T-helper 17 cell (primary cell): ENCODE measurements at regions not wholly inside any gene's neighbourhood (a gene's known extent, or its start where the extent isn't known, plus 50 kb on each side); places are given as distances from the start of the nearest gene placed in this dataset.
"Not testable (repeated sequence)": the region's sequence is repeated elsewhere in the genome, so short reads cannot be mapped to it uniquely, and the experiment has no call there.

Source experiments
- ATAC-seq: fragments of 150-1000 bp; cut with Tn5 transposase; 2 replicates; pipeline ENCODE4 v1.10.0; 2021; ENCODE audit warnings: mild to moderate bottlenecking, moderate library complexity
- DNase-seq, 3 donors: peaks; one replicate each; pipeline versions ENCODE4 v3.0.0 to v3.0.0-alpha.2; 2020 to 2021
- H3K9me3 ChIP-seq: one replicate; pipeline ENCODE4 v1.7.0; 2013; ENCODE audit warnings: low read length, mild to moderate bottlenecking; ENCODE audit not compliant: control insufficient read depth, poor library complexity, severe bottlenecking
- H3K27ac Mint-ChIP-seq: one replicate; pipeline ENCODE4 v1.8.0; 2022; ENCODE audit warnings: mild to moderate bottlenecking, moderate library complexity, mixed read lengths
- H3K27me3 Mint-ChIP-seq: one replicate; pipeline ENCODE4 v1.8.0; 2022; ENCODE audit warnings: mixed read lengths
- H3K36me3 Mint-ChIP-seq: one replicate; pipeline ENCODE4 v1.8.0; 2022; ENCODE audit warnings: low read depth, mixed read lengths
- H3K4me1 Mint-ChIP-seq: one replicate; pipeline ENCODE4 v1.8.0; 2022; ENCODE audit warnings: mild to moderate bottlenecking, mixed read lengths
- H3K4me3 Mint-ChIP-seq: one replicate; pipeline ENCODE4 v1.8.0; 2022; ENCODE audit warnings: mild to moderate bottlenecking, moderate library complexity, mixed read lengths

GRCh38 chr20:58765780-58766179, 73.2 kb downstream of the NPEPL1 start:
- H3K27me3 Mint-ChIP-seq = peaks cover 91% of the 10 kb centered on the region
- ATAC-seq = no peak
- H3K4me3 Mint-ChIP-seq = no peak overlapping the region

GRCh38 chr20:58767817-58768216, 75.2 kb downstream of the NPEPL1 start:
- peaks cover 89% of the 10 kb centered on the region for H3K27me3 Mint-ChIP-seq
- not testable (repeated sequence) for H3K36me3 Mint-ChIP-seq

More at GRCh38 chr20:58765780-58766179, 73.2 kb downstream of the NPEPL1 start:
- no peaks in the 10 kb centered on the region for H3K36me3 Mint-ChIP-seq
- H3K27ac Mint-ChIP-seq = no peak overlapping the region
- DNase-seq = no peak
- H3K9me3 ChIP-seq = no peaks in the 10 kb centered on the region
- H3K4me1 Mint-ChIP-seq = no peaks in the 10 kb centered on the region

More at GRCh38 chr20:58767817-58768216, 75.2 kb downstream of the NPEPL1 start:
- ATAC-seq, H3K27ac Mint-ChIP-seq, H3K9me3 ChIP-seq, H3K4me1 Mint-ChIP-seq, H3K4me3 Mint-ChIP-seq, DNase-seq: not testable (repeated sequence)
